ENCODE measurements at regions not wholly inside any gene's neighbourhood (a gene's known extent, or its start where the extent isn't known, plus 50 kb on each side); places are given as distances from the start of the nearest gene placed in this dataset.
A peak's percentile ranks its signal among the peaks of the same experiment; 100 is the strongest.
"Not testable (repeated sequence)": the region's sequence is repeated elsewhere in the genome, so short reads cannot be mapped to it uniquely, and the experiment has no call there.

GRCh38 chr15:67945951-67946700, 106.3 kb upstream of the RNU6-1 start:
- peak overlapping the region in 3 of 4 donors; percentile 18 to 68 (median 58) for H3K4me3 Mint-ChIP-seq

GRCh38 chr15:67946701-67947100, 106.9 kb upstream of the RNU6-1 start:
- peak overlapping the region in 1 of 3 donors; percentile 57 for H3K27ac Mint-ChIP-seq
- peaks cover 7 to 11% (median 8%) of the 10 kb centered on the region in 3 donors for H3K4me1 Mint-ChIP-seq

More at GRCh38 chr15:67945951-67946700, 106.3 kb upstream of the RNU6-1 start:
- peaks cover 2% of the 10 kb centered on the region for H3K27me3 Mint-ChIP-seq
- H3K36me3 Mint-ChIP-seq: peaks cover 3% of the 10 kb centered on the region
- H3K27ac Mint-ChIP-seq: peak overlapping the region in 1 of 3 donors; percentile 57
- H3K4me1 Mint-ChIP-seq: peaks cover 7 to 11% (median 8%) of the 10 kb centered on the region in 3 donors
- H3K9me3 Mint-ChIP-seq: peaks cover 0 to 3% (median 0%) of the 10 kb centered on the region in 3 donors

GRCh38 chr15:67947254-67948039, 106.7 kb upstream of the PIAS1 start:
- Mint-ChIP-seq H3K27me3 (peaks cover 2% of the 10 kb centered on the region), H3K9me3 (peaks cover 0 to 3% (median 0%) of the 10 kb centered on the region in 3 donors), H3K4me3 (no peak overlapping the region), H3K4me1 (peaks cover 7 to 11% (median 8%) of the 10 kb centered on the region in 3 donors), H3K36me3 (peaks cover 3% of the 10 kb centered on the region), H3K27ac (peak overlapping the region in 1 of 3 donors; percentile 57)

More at GRCh38 chr15:67946701-67947100, 106.9 kb upstream of the RNU6-1 start:
- Mint-ChIP-seq H3K9me3 (peaks cover 0 to 3% (median 0%) of the 10 kb centered on the region in 3 donors), H3K4me3 (peak overlapping the region in 3 of 4 donors; percentile 18 to 68 (median 58)), H3K36me3 (peaks cover 3% of the 10 kb centered on the region), H3K27me3 (peaks cover 2% of the 10 kb centered on the region)

- no peak overlapping the region for H3K27ac Mint-ChIP-seq
- peaks cover 2% of the 10 kb centered on the region for H3K27me3 Mint-ChIP-seq
- H3K4me3 Mint-ChIP-seq: no peak overlapping the region
- peaks cover 0 to 3% (median 0%) of the 10 kb centered on the region in 3 donors for H3K9me3 Mint-ChIP-seq
- H3K36me3 Mint-ChIP-seq: peaks cover 3% of the 10 kb centered on the region
- H3K4me1 Mint-ChIP-seq: peaks cover 7 to 11% (median 8%) of the 10 kb centered on the region in 3 donors
These were observed 105.9 kb upstream of the PIAS1 start for GRCh38 chr15:67948215-67948614.

- H3K4me3 Mint-ChIP-seq, H3K27ac Mint-ChIP-seq, H3K9me3 Mint-ChIP-seq, H3K4me1 Mint-ChIP-seq, H3K36me3 Mint-ChIP-seq, H3K27me3 Mint-ChIP-seq: not testable (repeated sequence)
These were observed 102.9 kb upstream of the PIAS1 start for GRCh38 chr15:67951187-67951586.

GRCh38 chr15:67953299-67953698, 100.8 kb upstream of the PIAS1 start:
- peaks cover 0 to 2% (median 0%) of the 10 kb centered on the region in 3 donors for H3K4me1 Mint-ChIP-seq
- H3K36me3 Mint-ChIP-seq: no peaks in the 10 kb centered on the region
- no peaks in the 10 kb centered on the region for H3K27me3 Mint-ChIP-seq
- H3K9me3 Mint-ChIP-seq: peaks cover 0 to 4% (median under 1%) of the 10 kb centered on the region in 3 donors
- H3K4me3 Mint-ChIP-seq: no peak overlapping the region
- no peak overlapping the region for H3K27ac Mint-ChIP-seq

GRCh38 chr15:67955252-67955651, 98.9 kb upstream of the PIAS1 start:
- H3K27ac Mint-ChIP-seq: no peak overlapping the region
- peaks cover 0 to 2% (median 0%) of the 10 kb centered on the region in 3 donors for H3K4me1 Mint-ChIP-seq
- H3K9me3 Mint-ChIP-seq: peaks cover 0 to 4% (median 0%) of the 10 kb centered on the region in 3 donors
- no peaks in the 10 kb centered on the region for H3K36me3 Mint-ChIP-seq
- peaks cover 3% of the 10 kb centered on the region for H3K27me3 Mint-ChIP-seq
- no peak overlapping the region for H3K4me3 Mint-ChIP-seq

- Mint-ChIP-seq H3K36me3 (no peaks in the 10 kb centered on the region), H3K27ac (no peak overlapping the region)
These were observed 96.5 kb upstream of the PIAS1 start for GRCh38 chr15:67957435-67958132.

GRCh38 chr15:67967871-67968431, 86.2 kb upstream of the PIAS1 start:
- peak overlapping the region in 3 of 4 donors; percentile 81 to 92 (median 84) for H3K4me3 Mint-ChIP-seq
- H3K27ac Mint-ChIP-seq: peak overlapping the region in 1 of 3 donors; percentile 35
- H3K4me1 Mint-ChIP-seq: peaks cover 3 to 10% (median 4%) of the 10 kb centered on the region in 3 donors
- peaks cover 0 to 2% (median 0%) of the 10 kb centered on the region in 3 donors for H3K9me3 Mint-ChIP-seq
- H3K36me3 Mint-ChIP-seq: no peaks in the 10 kb centered on the region
- peaks cover 23% of the 10 kb centered on the region for H3K27me3 Mint-ChIP-seq

More at GRCh38 chr15:67957435-67958132, 96.5 kb upstream of the PIAS1 start:
- peaks cover 0 to 4% (median 0%) of the 10 kb centered on the region in 3 donors for H3K9me3 Mint-ChIP-seq
- H3K27me3 Mint-ChIP-seq: peaks cover 3% of the 10 kb centered on the region
- H3K4me3 Mint-ChIP-seq: no peak overlapping the region
- peaks cover 0 to 3% (median 0%) of the 10 kb centered on the region in 3 donors for H3K4me1 Mint-ChIP-seq

- H3K27me3 Mint-ChIP-seq: peaks cover 23% of the 10 kb centered on the region
- H3K27ac Mint-ChIP-seq: peak overlapping the region in 1 of 3 donors; percentile 35
- no peaks in the 10 kb centered on the region for H3K36me3 Mint-ChIP-seq
- peak overlapping the region in 1 of 4 donors; percentile 81 for H3K4me3 Mint-ChIP-seq
- H3K9me3 Mint-ChIP-seq: peaks cover 0 to 2% (median 0%) of the 10 kb centered on the region in 3 donors
- peaks cover 3 to 10% (median 4%) of the 10 kb centered on the region in 3 donors for H3K4me1 Mint-ChIP-seq
These were observed 85.6 kb upstream of the PIAS1 start for GRCh38 chr15:67968564-67968963.

GRCh38 chr15:67968966-67969365, 85.1 kb upstream of the PIAS1 start:
- H3K36me3 Mint-ChIP-seq: no peaks in the 10 kb centered on the region
- no peak overlapping the region for H3K27ac Mint-ChIP-seq
- H3K9me3 Mint-ChIP-seq: peaks cover 0 to 2% (median 0%) of the 10 kb centered on the region in 3 donors
- peak overlapping the region in 1 of 4 donors; percentile 42 for H3K4me3 Mint-ChIP-seq
- peaks cover 3 to 10% (median 4%) of the 10 kb centered on the region in 3 donors for H3K4me1 Mint-ChIP-seq
- H3K27me3 Mint-ChIP-seq: peaks cover 23% of the 10 kb centered on the region

GRCh38 chr15:67969892-67970291, 84.2 kb upstream of the PIAS1 start:
- Mint-ChIP-seq H3K4me3 (peak overlapping the region in 1 of 4 donors; percentile 11), H3K27me3 (peaks cover 23% of the 10 kb centered on the region), H3K4me1 (peaks cover 3 to 10% (median 4%) of the 10 kb centered on the region in 3 donors), H3K27ac (no peak overlapping the region), H3K9me3 (peaks cover 0 to 2% (median 0%) of the 10 kb centered on the region in 3 donors), H3K36me3 (no peaks in the 10 kb centered on the region)

- Mint-ChIP-seq H3K27ac (no peak overlapping the region), H3K4me1 (peaks cover 3 to 10% (median 4%) of the 10 kb centered on the region in 3 donors)
These were observed 81.7 kb upstream of the PIAS1 start for GRCh38 chr15:67972377-67972776.

GRCh38 chr15:67973846-67974245, 80.3 kb upstream of the PIAS1 start:
- Mint-ChIP-seq H3K9me3 (peaks cover 0 to 2% (median under 1%) of the 10 kb centered on the region in 3 donors), H3K27ac (no peak overlapping the region), H3K4me3 (no peak overlapping the region), H3K36me3 (peaks cover 4% of the 10 kb centered on the region), H3K4me1 (peaks cover 0 to under 1% (median 0%) of the 10 kb centered on the region in 3 donors), H3K27me3 (peaks cover 14% of the 10 kb centered on the region)

More at GRCh38 chr15:67972377-67972776, 81.7 kb upstream of the PIAS1 start:
- Mint-ChIP-seq H3K9me3 (peaks cover 0 to 2% (median 0%) of the 10 kb centered on the region in 3 donors), H3K4me3 (no peak overlapping the region), H3K36me3 (peaks cover 4% of the 10 kb centered on the region), H3K27me3 (peaks cover 25% of the 10 kb centered on the region)

Measured in IgD-negative memory B cell (primary cell).